ENCODE measurements at regions not wholly inside any gene's neighbourhood (a gene's known extent, or its start where the extent isn't known, plus 50 kb on each side); places are given as distances from the start of the nearest gene placed in this dataset.
"Not testable (repeated sequence)": the region's sequence is repeated elsewhere in the genome, so short reads cannot be mapped to it uniquely, and the experiment has no call there.

GRCh38 chr13:78867655-78868054 lies 208.7 kb upstream of the OBI1 start:
- DNase-seq (ENCODE audit: low read depth): no peak
- no peak for TF ChIP-seq CTCF (IDR thresholded peaks at IDR 0.05; ENCODE audit: low read depth, low read length, missing control alignments)
- no peak overlapping the region for H3K4me3 ChIP-seq (ENCODE audit: low read depth, low read length)

GRCh38 chr13:78866076-78866475 lies 207.1 kb upstream of the OBI1 start:
- H3K4me3 ChIP-seq (ENCODE audit: low read depth, low read length); DNase-seq (ENCODE audit: low read depth): not testable (repeated sequence)

GRCh38 chr13:78862446-78862845 lies 203.5 kb upstream of the OBI1 start:
- no peak for DNase-seq (ENCODE audit: low read depth)
- no peak for TF ChIP-seq CTCF (IDR thresholded peaks at IDR 0.05; ENCODE audit: low read depth, low read length, missing control alignments)
- H3K4me3 ChIP-seq (ENCODE audit: low read depth, low read length): no peak overlapping the region

GRCh38 chr13:78852709-78853108 lies 193.8 kb upstream of the OBI1 start:
- H3K4me3 ChIP-seq (ENCODE audit: low read depth, low read length): no peak overlapping the region
- DNase-seq (ENCODE audit: low read depth): no peak
- no peak for TF ChIP-seq CTCF (IDR thresholded peaks at IDR 0.05; ENCODE audit: low read depth, low read length, missing control alignments)

- H3K4me3 ChIP-seq (ENCODE audit: low read depth, low read length): no peak overlapping the region
- DNase-seq (ENCODE audit: low read depth): no peak
- TF ChIP-seq CTCF (IDR thresholded peaks at IDR 0.05; ENCODE audit: low read depth, low read length, missing control alignments): no peak
These were observed 186.9 kb upstream of the OBI1 start for GRCh38 chr13:78845656-78846365.

GRCh38 chr13:78844106-78844505 lies 185.2 kb upstream of the OBI1 start:
- TF ChIP-seq CTCF (IDR thresholded peaks at IDR 0.05; ENCODE audit: low read depth, low read length, missing control alignments): no peak
- no peak overlapping the region for H3K4me3 ChIP-seq (ENCODE audit: low read depth, low read length)
- DNase-seq (ENCODE audit: low read depth): no peak

- TF ChIP-seq CTCF (IDR thresholded peaks at IDR 0.05; ENCODE audit: low read depth, low read length, missing control alignments): no peak
- no peak for DNase-seq (ENCODE audit: low read depth)
- H3K4me3 ChIP-seq (ENCODE audit: low read depth, low read length): no peak overlapping the region
These were observed 182.5 kb upstream of the OBI1 start for GRCh38 chr13:78841358-78841963.
